ENCODE measurements at regions not wholly inside any gene's neighbourhood (a gene's known extent, or its start where the extent isn't known, plus 50 kb on each side); places are given as distances from the start of the nearest gene placed in this dataset.

DNA sequence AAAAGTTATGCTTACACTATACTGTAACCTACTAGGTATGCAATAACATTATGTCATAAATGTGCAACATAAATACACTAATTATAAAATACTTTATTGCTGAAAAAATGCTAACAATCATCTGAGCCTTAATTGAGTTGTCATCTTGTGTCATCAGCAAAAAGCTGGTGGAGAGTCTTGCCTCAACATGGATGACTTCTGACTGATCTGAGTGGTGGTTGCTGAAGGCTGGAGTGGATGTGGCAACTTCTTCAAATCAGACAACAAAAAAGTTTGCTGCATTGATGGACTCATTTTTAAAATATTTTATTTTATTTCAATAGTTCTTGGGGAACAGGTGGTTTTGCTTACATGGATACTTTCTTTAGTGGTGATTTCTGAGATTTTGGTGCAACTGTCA lies 93.9 kb upstream of the AMN1 start:
- no peak for ATAC-seq
- H3K27ac Mint-ChIP-seq, result no peak overlapping the region
- TF ChIP-seq, protein P1, sequence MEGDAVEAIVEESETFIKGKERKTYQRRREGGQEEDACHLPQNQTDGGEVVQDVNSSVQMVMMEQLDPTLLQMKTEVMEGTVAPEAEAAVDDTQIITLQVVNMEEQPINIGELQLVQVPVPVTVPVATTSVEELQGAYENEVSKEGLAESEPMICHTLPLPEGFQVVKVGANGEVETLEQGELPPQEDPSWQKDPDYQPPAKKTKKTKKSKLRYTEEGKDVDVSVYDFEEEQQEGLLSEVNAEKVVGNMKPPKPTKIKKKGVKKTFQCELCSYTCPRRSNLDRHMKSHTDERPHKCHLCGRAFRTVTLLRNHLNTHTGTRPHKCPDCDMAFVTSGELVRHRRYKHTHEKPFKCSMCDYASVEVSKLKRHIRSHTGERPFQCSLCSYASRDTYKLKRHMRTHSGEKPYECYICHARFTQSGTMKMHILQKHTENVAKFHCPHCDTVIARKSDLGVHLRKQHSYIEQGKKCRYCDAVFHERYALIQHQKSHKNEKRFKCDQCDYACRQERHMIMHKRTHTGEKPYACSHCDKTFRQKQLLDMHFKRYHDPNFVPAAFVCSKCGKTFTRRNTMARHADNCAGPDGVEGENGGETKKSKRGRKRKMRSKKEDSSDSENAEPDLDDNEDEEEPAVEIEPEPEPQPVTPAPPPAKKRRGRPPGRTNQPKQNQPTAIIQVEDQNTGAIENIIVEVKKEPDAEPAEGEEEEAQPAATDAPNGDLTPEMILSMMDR (IDR thresholded peaks at IDR 0.05), result no peak

DNA sequence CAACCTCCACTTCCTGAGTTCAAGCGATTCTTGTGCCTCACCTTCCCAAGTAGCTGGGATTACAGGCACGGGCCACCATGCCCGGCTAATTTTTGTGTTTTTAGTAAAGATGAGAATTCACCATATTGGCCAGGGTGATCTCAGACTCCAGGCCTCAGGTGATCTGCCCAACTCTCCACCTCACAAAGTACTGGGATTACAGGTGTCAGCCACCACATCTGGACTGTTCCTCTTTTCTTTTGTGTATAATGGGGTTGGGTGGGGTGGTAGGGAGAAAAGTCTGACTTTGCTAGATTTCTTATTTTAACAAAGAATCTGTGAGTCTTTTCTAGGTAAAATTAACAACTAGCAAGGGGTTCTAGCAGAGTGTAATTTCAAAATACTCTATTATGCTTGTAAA lies 92.7 kb upstream of the AMN1 start:
- DNase-seq, result no peak
- Histone ChIP-seq H3K27ac (ENCODE audit: low read length) (no peak overlapping the region), H3K4me1 (ENCODE audit: control insufficient read depth, insufficient read depth, low read length) (no peaks in the 10 kb centered on the region), H3K9me3 (ENCODE audit: control insufficient read depth, insufficient read depth, low read length) (peaks cover 4% of the 10 kb centered on the region), H3K4me3 (ENCODE audit: low read length) (no peak overlapping the region), H3K36me3 (ENCODE audit: control insufficient read depth, insufficient read depth, low read length) (no peaks in the 10 kb centered on the region), H3K27me3 (ENCODE audit: control insufficient read depth, insufficient read depth, low read length) (no peaks in the 10 kb centered on the region)
- peaks cover 12% of the 10 kb centered on the region for H3K36me3 Mint-ChIP-seq
- intact Hi-C loops (cut with micrococcal nuclease), result no loop called here
- H3K27ac Mint-ChIP-seq, result no peak overlapping the region
- 95% methylated on average over 3 of the region's 3 CpGs for WGBS (ENCODE audit: insufficient coverage)
- H3K9me3 Mint-ChIP-seq, result peaks cover 3 to 4% of the 10 kb centered on the region in 2 donors
- no peak for ATAC-seq
- TF ChIP-seq, protein P1 (IDR thresholded peaks at IDR 0.05), result no peak
- H3K4me3 Mint-ChIP-seq, result no peak overlapping the region
- no peaks in the 10 kb centered on the region for H3K27me3 Mint-ChIP-seq (ENCODE audit: low read depth in 2 of 2)
- H3K4me1 Mint-ChIP-seq, result peaks cover 0 to 4% of the 10 kb centered on the region in 2 donors

More for the DNA sequence above, 93.9 kb upstream of the AMN1 start:
- Histone ChIP-seq H3K9me3 (ENCODE audit: control insufficient read depth, insufficient read depth, low read length) (peaks cover 7% of the 10 kb centered on the region), H3K36me3 (ENCODE audit: control insufficient read depth, insufficient read depth, low read length) (no peaks in the 10 kb centered on the region), H3K4me1 (ENCODE audit: control insufficient read depth, insufficient read depth, low read length) (peaks cover 2% of the 10 kb centered on the region), H3K27me3 (ENCODE audit: control insufficient read depth, insufficient read depth, low read length) (no peaks in the 10 kb centered on the region), H3K4me3 (ENCODE audit: low read length) (no peak overlapping the region), H3K27ac (ENCODE audit: low read length) (no peak overlapping the region)
- intact Hi-C loops (cut with micrococcal nuclease), result no loop called here
- no peak overlapping the region for H3K4me3 Mint-ChIP-seq
- no peaks in the 10 kb centered on the region for H3K27me3 Mint-ChIP-seq (ENCODE audit: low read depth in 2 of 2)
- H3K4me1 Mint-ChIP-seq, result peaks cover 2 to 6% of the 10 kb centered on the region in 2 donors
- DNase-seq, result no peak
- peaks cover 3 to 4% of the 10 kb centered on the region in 2 donors for H3K9me3 Mint-ChIP-seq
- peaks cover 12% of the 10 kb centered on the region for H3K36me3 Mint-ChIP-seq

DNA sequence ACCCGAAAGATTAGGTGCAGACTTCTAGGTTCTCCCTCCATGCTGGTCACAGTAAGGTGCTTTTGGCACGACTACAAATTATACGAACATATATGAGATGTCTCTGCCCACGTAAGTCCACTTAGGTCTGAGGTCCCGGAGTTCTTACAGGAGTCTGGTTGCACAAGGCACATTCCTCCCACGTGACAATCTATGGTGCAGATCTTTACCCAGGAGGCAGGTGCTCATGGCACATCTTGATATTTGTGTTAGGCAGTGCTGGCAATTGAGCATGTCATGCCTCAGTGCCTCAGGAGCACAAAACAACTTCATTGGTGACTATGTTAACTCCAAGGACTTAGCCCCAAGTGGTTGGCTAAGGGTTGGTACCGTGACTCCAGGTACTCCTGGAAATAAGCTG lies 92.0 kb upstream of the AMN1 start:
- no peaks in the 10 kb centered on the region for H3K36me3 ChIP-seq (ENCODE audit: control insufficient read depth, insufficient read depth, low read length)
- intact Hi-C loops (cut with micrococcal nuclease), result no loop called here

DNA sequence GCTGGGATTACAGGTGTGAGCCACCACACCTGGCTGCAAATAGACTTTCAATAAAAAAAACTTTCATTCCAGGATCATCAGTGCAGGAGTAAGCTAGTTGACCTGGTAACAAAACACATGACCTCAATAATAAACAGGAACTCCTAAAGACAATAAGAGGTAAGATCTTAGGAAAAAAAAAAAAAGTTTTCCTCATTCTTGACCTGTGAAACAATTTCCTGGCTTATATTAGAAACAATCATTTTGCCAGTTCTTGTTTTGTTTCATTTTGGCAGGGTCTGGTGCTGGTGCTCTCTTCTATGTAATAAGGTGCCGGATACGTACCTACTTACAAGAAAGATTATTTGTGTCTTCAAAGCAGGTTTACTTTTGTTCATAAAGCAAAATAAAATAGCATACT lies 90.6 kb upstream of the AMN1 start:
- no peaks in the 10 kb centered on the region for H3K9me3 ChIP-seq (ENCODE audit: control insufficient read depth, insufficient read depth, low read length)
- no CpG with 5 or more reads among the region's 2 CpGs for WGBS (ENCODE audit: insufficient coverage)
- intact Hi-C loops (cut with micrococcal nuclease), result no loop called here
- Mint-ChIP-seq H3K27ac (no peak overlapping the region), H3K36me3 (no peaks in the 10 kb centered on the region), H3K9me3 (no peaks in the 10 kb centered on the region), H3K4me3 (no peak overlapping the region), H3K4me1 (no peaks in the 10 kb centered on the region), H3K27me3 (ENCODE audit: low read depth in 2 of 2) (no peaks in the 10 kb centered on the region)
- H3K27me3 ChIP-seq (ENCODE audit: control insufficient read depth, insufficient read depth, low read length), result no peaks in the 10 kb centered on the region
- no peaks in the 10 kb centered on the region for H3K36me3 ChIP-seq (ENCODE audit: control insufficient read depth, insufficient read depth, low read length)
- no peaks in the 10 kb centered on the region for H3K4me1 ChIP-seq (ENCODE audit: control insufficient read depth, insufficient read depth, low read length)
- no peak overlapping the region for H3K4me3 ChIP-seq (ENCODE audit: low read length)
- no peak overlapping the region for H3K27ac ChIP-seq (ENCODE audit: low read length)
- DNase-seq (no peak), ATAC-seq (no peak)
- TF ChIP-seq, protein P1 (IDR thresholded peaks at IDR 0.05), result no peak

More for the DNA sequence above, 92.0 kb upstream of the AMN1 start:
- Mint-ChIP-seq H3K27me3 (ENCODE audit: low read depth in 2 of 2) (no peaks in the 10 kb centered on the region), H3K9me3 (peaks cover 3% of the 10 kb centered on the region in 2 donors), H3K36me3 (peaks cover 9% of the 10 kb centered on the region), H3K4me3 (no peak overlapping the region), H3K4me1 (peaks cover 0 to 3% of the 10 kb centered on the region in 2 donors), H3K27ac (no peak overlapping the region)
- ATAC-seq (no peak), DNase-seq (no peak)
- Histone ChIP-seq H3K27ac (ENCODE audit: low read length) (no peak overlapping the region), H3K4me3 (ENCODE audit: low read length) (no peak overlapping the region), H3K9me3 (ENCODE audit: control insufficient read depth, insufficient read depth, low read length) (no peaks in the 10 kb centered on the region), H3K27me3 (ENCODE audit: control insufficient read depth, insufficient read depth, low read length) (no peaks in the 10 kb centered on the region), H3K4me1 (ENCODE audit: control insufficient read depth, insufficient read depth, low read length) (no peaks in the 10 kb centered on the region)
- 95% methylated on average over 7 of the region's 7 CpGs for whole genome bisulfite sequencing (ENCODE audit: insufficient coverage)
- TF ChIP-seq, protein P1 (IDR thresholded peaks at IDR 0.05), result no peak

All from natural killer cell (primary cell).